ENCODE measurements at regions not wholly inside any gene's neighbourhood (a gene's known extent, or its start where the extent isn't known, plus 50 kb on each side); places are given as distances from the start of the nearest gene placed in this dataset.

DNA sequence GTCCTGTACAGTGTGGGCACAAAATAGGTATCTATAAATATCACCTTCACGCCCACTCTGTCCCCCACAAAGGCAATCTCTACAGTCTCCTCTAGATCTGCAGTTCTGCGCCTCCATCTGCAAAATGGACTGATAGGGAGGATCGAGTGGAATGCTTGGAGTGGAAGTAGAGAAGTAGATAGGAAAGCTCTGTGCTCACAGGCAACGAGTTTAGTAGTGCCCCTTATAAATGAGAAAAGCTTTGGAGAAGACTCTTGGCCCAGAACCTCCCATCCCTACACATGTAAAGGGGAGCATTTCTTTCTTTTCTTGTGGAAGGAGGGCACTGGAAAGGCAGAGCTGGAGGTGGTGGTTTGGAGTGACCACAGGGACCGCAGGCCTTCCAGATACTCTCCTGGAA is 88.5 kb downstream of the ZNF621 start:
- no peak overlapping the region for H3K4me3 ChIP-seq (replicated peaks; ENCODE audit: insufficient read depth, low read length)
- peaks cover 5% of the 10 kb centered on the region for H3K27me3 ChIP-seq (ENCODE audit: insufficient read depth, poor library complexity, severe bottlenecking)
- TF ChIP-seq GABPA (IDR thresholded peaks at IDR 0.05; ENCODE audit: low read depth) (no peak), POLR2AphosphoS5 (IDR thresholded peaks at IDR 0.05; ENCODE audit: low read depth) (no peak), SPI1 (IDR thresholded peaks at IDR 0.05; ENCODE audit: borderline replicate concordance, low read depth) (no peak), CTCF (IDR thresholded peaks at IDR 0.05; ENCODE audit: insufficient read depth, low read length) (no peak)
- TF ChIP-seq, protein P1, sequence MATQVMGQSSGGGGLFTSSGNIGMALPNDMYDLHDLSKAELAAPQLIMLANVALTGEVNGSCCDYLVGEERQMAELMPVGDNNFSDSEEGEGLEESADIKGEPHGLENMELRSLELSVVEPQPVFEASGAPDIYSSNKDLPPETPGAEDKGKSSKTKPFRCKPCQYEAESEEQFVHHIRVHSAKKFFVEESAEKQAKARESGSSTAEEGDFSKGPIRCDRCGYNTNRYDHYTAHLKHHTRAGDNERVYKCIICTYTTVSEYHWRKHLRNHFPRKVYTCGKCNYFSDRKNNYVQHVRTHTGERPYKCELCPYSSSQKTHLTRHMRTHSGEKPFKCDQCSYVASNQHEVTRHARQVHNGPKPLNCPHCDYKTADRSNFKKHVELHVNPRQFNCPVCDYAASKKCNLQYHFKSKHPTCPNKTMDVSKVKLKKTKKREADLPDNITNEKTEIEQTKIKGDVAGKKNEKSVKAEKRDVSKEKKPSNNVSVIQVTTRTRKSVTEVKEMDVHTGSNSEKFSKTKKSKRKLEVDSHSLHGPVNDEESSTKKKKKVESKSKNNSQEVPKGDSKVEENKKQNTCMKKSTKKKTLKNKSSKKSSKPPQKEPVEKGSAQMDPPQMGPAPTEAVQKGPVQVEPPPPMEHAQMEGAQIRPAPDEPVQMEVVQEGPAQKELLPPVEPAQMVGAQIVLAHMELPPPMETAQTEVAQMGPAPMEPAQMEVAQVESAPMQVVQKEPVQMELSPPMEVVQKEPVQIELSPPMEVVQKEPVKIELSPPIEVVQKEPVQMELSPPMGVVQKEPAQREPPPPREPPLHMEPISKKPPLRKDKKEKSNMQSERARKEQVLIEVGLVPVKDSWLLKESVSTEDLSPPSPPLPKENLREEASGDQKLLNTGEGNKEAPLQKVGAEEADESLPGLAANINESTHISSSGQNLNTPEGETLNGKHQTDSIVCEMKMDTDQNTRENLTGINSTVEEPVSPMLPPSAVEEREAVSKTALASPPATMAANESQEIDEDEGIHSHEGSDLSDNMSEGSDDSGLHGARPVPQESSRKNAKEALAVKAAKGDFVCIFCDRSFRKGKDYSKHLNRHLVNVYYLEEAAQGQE (IDR thresholded peaks at IDR 0.05; ENCODE audit: insufficient replicate concordance, low read depth): no peak
- no peak for DNase-seq (ENCODE audit: low read depth in 1 of 2, low spot score in 1 of 2)
- no peak overlapping the region for H3K27ac ChIP-seq (replicated peaks)

- no peak for TF ChIP-seq SPI1 (IDR thresholded peaks at IDR 0.05; ENCODE audit: borderline replicate concordance, low read depth)
- TF ChIP-seq POLR2AphosphoS5 (IDR thresholded peaks at IDR 0.05; ENCODE audit: low read depth): no peak
- TF ChIP-seq, protein P1 (IDR thresholded peaks at IDR 0.05; ENCODE audit: insufficient replicate concordance, low read depth): no peak
- TF ChIP-seq CTCF (IDR thresholded peaks at IDR 0.05; ENCODE audit: insufficient read depth, low read length): no peak
- no peak for TF ChIP-seq GABPA (IDR thresholded peaks at IDR 0.05; ENCODE audit: low read depth)
- Histone ChIP-seq H3K4me3 (replicated peaks; ENCODE audit: insufficient read depth, low read length) (no peak overlapping the region), H3K27me3 (ENCODE audit: insufficient read depth, poor library complexity, severe bottlenecking) (peaks cover 5% of the 10 kb centered on the region), H3K27ac (replicated peaks) (no peak overlapping the region)
- DNase-seq (ENCODE audit: low read depth in 1 of 2, low spot score in 1 of 2): no peak
These were observed 90.6 kb downstream of the ZNF621 start for GRCh38 chr3:40615110-40615915.

GRCh38 chr3:40615918-40616819 is 91.4 kb downstream of the ZNF621 start:
- H3K27ac ChIP-seq (replicated peaks): no peak overlapping the region

More at GRCh38 chr3:40615918-40616819, 91.4 kb downstream of the ZNF621 start:
- Histone ChIP-seq H3K27me3 (ENCODE audit: insufficient read depth, poor library complexity, severe bottlenecking) (peaks cover 5% of the 10 kb centered on the region), H3K4me3 (replicated peaks; ENCODE audit: insufficient read depth, low read length) (no peak overlapping the region)
- DNase-seq (ENCODE audit: low read depth in 1 of 2, low spot score in 1 of 2): no peak
- TF ChIP-seq SPI1 (IDR thresholded peaks at IDR 0.05; ENCODE audit: borderline replicate concordance, low read depth) (no peak), POLR2AphosphoS5 (IDR thresholded peaks at IDR 0.05; ENCODE audit: low read depth) (no peak)
- TF ChIP-seq, protein P1 (IDR thresholded peaks at IDR 0.05; ENCODE audit: insufficient replicate concordance, low read depth): no peak
